Activated T-cell treated with anti-CD3 and anti-CD28 coated beads, Interleukin-2, amount 50 U/mL, for 48 hours (primary cell): ENCODE measurements at regions not wholly inside any gene's neighbourhood (a gene's known extent, or its start where the extent isn't known, plus 50 kb on each side); places are given as distances from the start of the nearest gene placed in this dataset.
"Not testable (repeated sequence)": the region's sequence is repeated elsewhere in the genome, so short reads cannot be mapped to it uniquely, and the experiment has no call there.

ENCODE experiments used
- DNase-seq, 2 experiments: peaks; one replicate each; pipeline ENCODE4 v3.0.0-alpha.2; 2020

DNA sequence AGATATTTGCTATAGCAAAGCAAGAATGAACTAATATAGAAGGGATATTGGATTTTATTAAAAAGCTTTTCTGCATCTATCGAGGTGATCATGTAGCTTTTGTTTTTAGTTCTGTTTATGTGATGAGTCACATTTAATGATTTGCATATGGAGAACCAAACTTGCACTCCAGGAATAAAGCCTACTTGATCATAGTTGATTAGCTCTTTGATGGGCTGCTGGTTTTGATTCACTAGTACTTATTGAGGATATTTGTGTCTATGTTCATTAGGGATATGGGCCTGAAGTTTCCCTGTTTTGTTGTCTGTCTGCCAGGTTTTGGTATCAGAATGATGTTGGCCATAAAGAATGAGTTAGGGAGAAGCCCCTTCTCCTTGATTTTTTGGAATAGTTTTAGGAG is 310.7 kb downstream of the ARPP21 start:
- no peak for DNase-seq

DNA sequence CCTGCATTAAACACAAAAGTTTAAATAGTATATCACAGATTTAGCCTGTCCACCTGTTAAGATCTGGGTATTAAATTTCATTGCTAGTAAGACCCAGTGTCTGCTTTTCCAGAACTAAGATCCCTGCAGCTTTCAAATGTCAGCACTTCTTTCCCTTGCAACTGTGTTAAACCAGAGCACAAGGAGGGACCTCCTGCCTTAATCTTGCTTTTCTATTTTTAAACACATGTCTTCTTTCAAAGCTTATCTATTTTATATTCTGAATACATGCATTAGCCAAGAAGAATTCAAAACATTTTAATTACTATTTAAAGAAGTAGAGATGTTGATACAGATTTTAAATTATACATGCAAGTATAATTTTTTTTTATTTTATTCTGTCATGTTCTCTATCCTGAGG is 315.1 kb downstream of the ARPP21 start:
- DNase-seq: no peak

DNA sequence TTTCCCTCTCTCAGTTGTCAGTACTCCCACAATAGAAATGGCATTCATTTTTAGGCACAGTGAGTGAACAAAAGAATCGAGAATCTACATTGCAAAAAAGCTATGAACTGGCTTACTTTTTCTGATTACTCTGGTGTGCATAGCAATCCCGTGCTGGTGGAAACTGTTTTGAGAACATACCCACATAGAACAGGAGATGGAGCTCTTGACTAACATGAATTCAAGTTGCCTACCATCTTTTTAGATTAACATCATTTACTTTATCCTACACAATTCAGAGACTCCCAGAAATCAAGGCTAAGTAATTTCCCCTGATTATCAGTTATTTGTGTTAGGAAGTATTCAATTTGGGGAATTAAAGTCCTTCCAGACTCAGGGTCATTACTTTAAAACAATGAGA is 326.6 kb downstream of the ARPP21 start:
- DNase-seq: no peak

DNA sequence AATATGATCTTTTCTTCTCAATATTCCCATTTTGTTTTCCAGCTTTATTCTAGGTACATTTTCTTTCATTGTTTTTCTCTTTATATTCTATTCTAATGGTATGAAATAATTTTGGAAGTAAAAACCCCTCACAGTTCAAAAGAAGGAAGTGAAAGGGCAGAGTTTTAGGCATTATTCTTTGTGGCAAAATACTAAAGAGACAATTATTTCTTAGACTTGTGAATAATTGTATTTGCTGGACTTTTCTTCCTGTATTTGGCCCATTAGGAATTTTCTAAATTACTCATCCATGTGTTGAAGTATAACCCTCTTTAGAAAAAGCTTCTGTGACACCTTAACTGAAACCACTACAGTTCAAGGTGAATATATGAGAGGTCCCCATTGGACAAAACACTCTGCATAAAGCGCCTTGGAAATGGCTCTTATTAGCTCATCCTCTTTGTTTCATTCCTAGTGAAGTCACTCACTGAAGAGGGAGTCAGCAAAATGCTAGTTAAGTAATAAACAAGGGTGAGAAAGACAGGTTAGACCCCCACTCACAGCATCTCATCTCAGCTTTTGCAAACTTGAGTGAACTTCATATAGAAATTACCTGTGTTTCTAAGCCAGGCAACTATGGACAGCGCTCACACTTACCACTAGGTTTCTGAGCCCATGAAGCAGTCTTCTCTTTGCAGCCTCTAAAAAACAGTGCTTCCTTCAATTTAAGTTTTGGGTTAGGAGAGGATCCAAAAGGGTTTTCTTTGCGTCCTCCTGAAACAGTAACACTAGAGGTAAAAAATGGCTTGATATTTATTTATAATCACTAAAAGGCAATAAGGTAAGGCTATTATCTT is 327.5 kb downstream of the ARPP21 start:
- no peak for DNase-seq

DNA sequence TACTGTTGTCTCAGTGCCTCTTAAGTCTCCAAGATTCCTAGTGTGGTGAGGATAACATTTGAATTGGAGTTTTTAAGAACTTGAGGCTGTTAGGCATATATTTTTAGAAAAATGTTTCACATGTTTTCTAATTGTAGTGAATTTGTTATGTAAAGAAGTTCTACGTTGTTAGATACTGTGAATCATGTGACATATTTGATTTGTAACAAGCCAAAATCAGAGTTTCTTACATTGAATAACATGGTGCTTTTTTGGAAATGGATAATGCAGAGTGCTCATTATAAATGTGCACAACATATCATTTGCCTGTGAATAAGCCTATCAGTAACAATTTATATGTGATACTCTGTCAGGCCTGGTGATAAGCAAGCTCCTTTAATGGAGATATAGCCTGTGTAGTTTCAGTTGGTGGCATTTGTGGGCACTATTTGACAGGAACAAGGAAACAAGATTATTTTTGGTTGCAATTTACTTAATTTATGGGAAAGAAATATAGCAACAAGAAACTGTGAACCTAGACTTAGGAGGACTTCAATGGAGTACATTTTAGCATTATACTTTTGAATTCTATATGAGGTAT is 328.8 kb downstream of the ARPP21 start:
- no peak for DNase-seq

DNA sequence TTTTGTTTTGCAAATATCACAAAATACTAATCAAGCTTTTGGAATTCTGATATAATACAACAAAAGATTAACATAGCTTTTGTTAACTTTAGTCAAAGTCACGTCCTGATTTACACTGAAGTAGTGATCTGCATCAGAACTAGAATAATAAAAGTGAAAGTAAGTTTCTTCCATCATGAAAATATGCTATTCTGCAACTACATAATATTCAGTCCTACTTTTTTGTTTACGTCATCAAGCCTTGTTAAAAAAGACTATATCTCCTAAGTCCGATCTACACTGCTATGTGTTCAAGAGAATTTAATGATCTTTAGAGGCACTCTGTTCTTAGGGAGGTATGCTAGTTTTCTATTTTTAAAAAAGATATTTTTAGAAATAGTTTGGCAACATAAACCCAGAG is 330.1 kb downstream of the ARPP21 start:
- no peak for DNase-seq

DNA sequence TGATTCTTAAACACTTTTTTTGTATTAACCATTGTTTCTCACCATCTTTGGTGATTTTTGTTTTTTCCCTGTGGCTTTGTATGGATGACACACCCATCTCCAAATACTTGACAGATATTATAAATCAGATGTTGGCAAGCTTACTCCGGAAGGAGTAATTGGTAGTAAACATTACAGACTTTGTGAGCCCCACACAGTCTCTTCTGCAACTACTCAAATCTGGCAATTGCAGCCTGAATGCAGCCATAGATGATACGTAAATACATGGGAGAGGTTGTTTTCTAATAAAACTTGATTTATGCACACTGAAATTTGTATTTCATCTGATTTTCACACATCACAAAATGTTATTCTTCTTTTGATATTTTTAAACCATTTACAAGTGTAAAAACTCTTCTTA is 331.5 kb downstream of the ARPP21 start:
- DNase-seq: no peak

DNA sequence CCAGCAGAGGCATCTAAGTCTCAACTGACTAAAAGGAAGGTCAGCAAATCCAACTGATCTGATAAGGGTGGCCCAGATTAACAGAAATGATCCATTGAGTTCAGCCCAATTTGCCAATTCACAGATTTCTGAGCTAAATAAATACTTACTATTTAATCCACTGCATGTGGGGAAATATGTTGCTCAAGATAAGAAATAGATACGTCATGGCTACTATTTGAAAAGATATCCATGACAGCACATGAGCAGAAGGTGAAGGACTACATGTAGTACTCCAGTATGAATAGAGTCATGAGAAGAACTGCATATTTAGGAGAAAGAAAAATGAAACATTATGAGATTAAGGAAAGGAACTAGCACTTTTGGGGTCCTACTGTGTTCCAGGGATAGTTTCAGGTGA is 332.4 kb downstream of the ARPP21 start:
- no peak for DNase-seq

DNA sequence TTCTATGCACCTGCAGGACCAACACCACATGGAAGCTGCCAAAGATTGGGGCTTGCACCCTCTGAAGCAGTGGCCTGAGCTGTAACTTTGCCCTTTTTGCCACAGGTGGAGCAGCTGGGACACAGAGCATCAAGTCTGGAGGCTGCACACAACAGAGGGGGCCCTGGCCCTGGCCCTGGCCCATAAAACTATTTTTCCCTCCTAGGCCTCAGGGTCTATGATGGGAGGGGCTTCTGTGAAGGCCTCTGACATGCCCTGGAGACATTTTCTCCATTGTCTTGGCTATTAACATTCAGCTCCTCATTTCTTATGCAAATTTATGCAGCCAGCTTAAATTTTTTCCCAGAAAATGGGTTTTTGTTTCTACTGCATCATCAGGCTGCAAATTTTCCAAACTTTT is 335.5 kb downstream of the ARPP21 start:
- no peak for DNase-seq

DNA sequence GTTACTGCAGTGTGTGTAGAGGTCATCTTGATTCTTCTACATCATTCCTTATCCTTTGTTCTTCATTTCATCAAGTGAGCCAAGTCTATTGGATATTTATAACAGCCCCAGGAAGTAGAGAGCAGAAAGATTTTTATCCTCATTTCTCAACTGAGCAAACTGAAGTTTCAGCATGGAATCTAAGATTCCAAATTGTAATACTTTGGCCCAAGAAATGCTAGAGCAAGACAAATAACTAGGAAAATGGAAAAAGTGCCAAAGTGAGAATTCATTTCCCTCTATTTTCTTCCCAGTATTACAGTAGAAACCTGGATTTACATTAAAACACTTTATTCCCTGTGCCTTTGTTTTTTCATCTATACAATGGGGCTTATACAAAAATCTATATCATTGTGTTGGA is 346.8 kb downstream of the ARPP21 start:
- no peak for DNase-seq

DNA sequence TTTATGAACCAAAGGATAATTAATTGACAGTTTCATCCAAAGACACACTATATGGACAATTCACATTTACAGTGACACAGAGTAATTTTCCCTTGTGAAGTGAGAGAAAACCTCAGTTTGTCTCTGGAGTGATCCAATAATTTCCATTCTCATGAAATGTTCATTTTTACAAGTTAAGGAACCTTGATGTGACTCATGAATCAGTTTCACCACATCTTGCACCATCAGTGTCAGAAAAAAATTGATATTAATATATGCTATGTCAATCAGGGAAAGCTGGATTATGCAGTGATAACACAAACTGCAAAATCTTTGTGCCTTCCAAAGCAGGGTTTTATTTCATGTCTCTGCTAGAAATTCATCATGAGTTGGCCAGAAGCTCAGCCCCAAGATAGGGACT is 348.1 kb downstream of the ARPP21 start:
- no peak for DNase-seq

DNA sequence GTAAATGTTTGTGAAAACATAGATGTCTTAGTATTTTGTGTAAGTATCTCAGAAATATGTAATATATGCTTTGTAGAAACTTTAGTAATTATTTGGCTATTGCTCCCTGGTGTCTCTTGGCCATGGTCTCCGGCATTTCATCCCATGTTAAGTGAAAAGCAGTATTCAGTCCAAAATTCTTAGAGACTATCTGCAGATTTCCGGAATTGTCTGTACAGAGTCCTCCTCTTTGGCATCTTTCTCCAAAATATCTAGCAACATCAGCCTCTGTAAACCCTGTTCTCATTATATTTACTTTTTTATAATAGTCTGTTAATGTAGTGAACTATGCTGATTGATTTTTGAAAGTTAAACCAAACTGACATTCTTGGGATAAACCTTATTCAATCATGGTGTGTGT is 352.7 kb downstream of the ARPP21 start:
- no peak for DNase-seq

DNA sequence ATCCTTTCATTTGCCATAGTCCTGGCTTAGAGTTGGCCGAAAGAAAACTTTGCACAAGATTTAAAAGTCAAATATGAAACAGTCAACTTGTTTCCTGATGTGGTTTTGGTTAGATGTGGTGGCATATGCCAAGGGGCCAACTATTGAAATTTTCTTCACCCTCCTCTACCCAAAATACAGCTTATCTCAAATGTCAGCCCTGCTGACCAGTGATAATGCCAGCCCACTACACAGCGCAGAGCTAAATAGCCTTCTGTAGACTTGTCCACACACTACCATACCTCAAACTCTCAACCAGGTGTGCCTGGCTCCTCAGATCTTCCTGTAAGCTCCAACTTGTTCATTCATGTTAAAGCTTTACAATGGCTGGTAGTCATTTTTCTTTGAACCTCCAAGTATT is 368.5 kb upstream of the STAC start:
- DNase-seq: no peak

DNA sequence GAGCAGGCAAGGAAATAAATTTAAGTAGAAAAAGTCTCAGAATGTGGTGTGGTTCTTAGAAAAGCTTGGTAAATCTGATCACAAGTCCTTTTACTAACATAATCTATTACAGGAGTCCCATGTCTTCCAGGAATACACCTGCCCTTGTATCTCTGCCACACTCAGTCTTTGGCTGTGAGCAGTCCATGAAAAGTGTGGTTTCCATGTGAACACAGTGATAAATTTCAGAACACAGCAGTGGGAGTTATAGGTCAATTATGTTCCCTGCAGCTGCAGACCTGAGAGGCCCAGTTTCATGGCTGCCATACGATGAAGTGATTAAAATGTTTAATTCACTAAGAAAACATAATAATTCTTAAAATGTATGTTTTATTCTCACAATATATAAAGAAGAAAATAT is 366.9 kb upstream of the STAC start:
- no peak for DNase-seq

DNA sequence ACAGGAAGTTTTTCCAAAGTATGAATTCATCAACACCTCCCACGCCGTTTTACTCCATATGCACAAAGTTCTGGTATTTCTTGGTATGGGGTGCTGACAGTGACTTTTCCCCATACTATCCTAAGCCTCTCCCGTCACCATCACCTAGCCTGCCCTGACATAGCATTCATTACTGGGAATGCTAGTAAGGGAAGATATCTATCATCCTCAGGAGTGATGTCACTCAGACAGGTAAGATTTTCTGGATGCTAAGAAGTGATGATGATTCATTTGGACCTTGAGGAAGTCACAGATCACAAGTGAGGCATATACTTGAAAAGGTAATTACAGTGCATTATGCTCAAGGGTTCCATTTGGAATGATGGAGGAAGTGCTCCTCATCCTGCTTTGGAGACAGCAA is 355.1 kb upstream of the STAC start:
- DNase-seq: no peak

DNA sequence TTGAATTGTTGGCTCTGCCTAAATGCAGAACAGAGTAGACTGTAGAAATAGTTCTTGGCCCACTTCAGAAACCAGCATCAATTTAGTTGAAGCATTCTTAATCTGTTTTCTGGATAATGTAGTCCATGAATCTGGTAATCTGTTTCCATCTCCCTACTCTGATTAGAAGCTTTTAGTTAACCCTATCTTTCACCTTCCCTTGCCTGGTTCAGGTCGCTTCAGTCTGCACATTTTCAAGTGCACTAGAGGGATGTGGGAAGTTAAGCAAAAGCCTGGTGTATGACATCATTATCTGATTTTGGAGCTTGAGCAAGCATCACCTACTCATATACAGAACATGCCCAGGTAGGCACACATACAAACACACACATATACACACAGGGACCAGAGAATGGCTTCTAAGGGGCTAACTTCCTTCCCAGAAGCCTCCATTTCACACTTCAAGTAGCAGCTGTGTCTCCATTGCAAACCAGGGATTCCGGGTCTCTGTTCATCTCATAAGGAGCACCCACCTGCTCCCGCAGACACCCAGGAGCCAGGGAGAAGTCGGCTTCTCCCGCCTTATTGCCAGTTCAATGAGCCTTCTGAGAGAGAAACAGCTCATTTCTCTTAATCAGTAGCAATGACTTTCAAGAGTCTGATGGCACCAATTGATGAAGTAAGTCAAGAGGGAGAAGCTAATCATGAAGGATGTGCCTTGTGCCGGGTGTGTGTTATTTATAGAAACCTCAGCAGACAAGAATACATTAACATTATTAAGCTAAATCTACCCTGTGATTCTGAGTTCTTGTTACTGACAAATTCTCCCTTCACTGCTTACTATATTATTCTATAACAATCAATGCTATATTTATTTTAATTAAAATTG is 347.9 kb upstream of the STAC start:
- DNase-seq: no peak

DNA sequence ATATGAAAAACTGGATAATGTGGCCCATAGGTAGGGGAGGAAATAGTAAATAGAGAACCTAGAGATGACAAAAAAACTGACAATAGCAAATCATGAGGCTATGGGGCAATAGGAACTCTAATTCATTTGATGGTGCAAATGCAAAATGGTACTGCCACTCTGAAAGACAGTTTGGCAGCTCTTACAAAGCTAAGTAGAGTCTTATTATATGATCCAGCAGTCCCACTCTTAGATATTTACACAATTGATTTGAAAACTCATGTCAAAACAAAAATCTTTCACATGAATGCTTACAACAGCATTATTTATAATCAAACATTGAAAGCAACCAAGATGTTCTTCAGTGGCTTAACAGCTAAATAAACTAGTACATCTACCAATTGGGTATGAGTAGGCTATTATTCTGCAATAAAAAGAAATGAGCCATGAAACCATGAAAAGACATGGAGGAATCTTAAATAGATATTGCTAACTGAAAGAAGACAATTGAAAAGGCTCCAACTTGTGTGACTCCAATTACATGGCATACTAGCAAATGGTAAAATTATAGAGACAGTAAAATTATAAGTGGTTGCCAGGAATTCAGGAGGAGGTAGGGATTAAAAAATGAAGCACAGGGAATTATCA is 321.8 kb upstream of the STAC start:
- no peak for DNase-seq

DNA sequence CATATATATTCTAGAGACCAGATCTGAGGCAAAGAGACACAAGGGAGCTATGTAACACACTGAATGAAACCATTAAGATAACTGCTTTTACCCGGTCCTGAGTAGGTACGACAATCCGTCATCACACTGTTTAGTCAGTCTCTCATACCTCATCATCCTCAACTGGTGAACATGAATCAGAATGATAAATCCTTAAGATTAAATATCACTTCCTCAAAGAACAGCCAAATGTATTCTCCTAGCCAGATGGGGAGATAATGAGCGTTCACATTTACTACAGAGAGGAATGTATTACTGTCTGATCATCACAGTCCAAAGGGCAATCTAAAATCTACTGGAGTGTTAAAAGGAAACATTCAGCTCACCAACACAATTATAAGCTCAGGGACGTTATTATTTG is 319.4 kb upstream of the STAC start:
- DNase-seq: no peak

DNA sequence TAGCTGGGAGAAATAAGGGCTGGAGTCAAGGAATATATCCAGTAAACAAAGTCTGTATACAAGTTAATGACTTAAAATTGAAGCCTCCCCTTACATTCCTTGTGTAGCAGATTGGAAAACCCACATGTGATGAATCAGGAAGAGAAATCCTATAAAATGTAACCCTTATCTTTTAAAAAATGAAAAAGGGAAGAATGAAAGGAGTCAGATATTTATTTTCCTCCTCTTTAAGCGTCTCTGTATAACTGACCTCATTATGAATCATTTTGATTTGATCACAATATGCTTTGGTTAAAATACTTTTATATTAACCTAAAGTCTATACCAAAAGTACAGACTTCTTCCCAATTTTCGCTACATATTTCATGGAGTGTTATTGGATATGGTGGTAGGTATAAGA is 316.3 kb upstream of the STAC start:
- DNase-seq: no peak

DNA sequence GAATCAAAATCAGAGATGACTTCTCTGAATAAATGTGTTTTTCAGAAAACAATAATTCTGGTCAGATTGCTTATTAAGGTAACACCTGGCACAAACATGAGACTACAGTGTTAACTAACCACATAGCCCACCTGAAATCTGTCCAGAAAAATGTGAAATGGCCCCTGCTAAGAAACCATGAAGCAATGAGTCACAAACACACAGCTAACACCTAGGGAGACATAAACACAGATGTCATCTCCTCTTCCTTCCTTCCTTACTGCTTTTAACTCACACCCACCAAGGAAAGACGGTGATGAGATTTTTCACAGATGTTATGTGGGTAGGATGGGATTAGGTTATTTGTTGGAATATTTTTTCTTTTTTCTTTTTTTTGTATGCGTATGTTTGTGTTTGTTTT is 315.0 kb upstream of the STAC start:
- DNase-seq: no peak

DNA sequence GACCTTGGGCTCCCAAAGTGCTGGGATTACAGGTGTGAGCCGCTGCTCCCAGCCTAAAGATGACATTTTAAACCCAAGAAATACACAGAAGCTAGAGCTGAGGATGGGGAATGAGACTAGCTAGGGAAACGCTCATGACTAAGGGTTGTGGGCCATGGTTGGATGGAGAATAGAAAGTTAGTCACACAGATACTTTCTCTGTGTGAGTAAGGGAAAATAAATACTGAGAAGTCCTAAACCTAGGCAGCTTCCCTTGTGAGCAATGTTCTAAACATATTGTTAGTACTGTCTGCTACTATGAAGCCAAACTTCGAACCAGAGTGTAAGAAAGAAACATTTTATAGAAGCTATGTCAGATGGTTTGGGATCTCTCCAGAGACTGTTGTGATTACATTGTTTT is 304.8 kb upstream of the STAC start:
- no peak for DNase-seq

DNA sequence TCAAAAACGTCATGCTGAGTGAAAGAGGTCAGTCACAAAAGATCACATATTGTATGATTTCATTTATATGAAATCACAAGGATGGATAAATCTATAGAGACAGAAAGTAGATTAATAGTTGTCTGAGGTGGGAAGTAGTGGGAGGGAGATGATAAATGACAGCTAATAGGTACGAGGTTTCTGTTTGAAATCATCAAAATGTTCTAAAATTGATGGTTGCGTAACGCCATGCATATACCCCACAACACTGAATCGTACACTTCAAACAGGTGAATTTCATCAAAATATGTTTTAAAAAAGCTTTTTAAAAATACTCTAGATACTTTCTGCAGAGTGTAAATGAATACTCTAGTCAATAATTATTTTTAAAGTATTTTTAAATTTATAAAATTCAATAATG is 303.0 kb upstream of the STAC start:
- no peak for DNase-seq

DNA sequence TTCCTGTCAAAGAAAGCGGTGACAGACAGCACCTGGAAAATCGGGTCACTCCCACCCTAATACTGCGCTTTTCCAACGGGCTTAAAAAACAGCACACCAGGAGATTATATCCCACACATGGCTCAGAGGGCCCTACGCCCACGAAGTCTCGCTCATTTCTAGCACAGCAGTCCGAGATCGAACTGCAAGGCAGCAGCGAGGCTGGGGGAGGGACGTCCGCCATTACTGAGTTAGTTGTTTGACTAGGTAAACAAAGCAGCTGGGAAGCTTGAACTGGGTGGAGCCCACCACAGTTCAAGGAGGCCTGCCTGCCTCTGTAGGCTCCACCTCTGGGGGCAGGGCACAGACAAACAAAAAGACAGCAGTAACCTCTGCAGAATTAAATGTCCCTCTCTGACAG is 297.3 kb upstream of the STAC start:
- not testable (repeated sequence) for DNase-seq

DNA sequence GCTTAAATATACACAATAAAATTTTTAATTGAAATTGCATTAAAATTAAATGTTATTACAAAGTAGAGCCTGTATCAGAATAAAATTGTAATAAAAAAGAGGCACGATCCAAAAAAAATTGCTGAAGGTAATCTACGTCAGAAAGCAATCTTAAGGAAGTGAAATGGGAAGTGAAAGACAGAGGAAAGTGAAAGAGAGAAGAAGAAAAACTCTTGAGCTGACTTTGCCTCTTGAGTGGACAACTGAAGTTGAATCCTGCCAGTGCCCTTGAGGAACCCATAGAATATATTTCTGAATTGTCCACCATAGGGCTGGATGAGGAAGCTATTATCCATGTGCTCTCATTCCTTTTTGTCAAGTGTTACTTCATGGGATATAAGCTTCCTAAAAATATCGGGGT is 285.1 kb upstream of the STAC start:
- DNase-seq: no peak
